ENCODE measurements at regions not wholly inside any gene's neighbourhood (a gene's known extent, or its start where the extent isn't known, plus 50 kb on each side); places are given as distances from the start of the nearest gene placed in this dataset.

- TF ChIP-seq CTCF (IDR thresholded peaks at IDR 0.05; ENCODE audit: low read depth, low read length, missing input control) (no peak), GABPA (IDR thresholded peaks at IDR 0.05 in 1 of 2, conservative IDR thresholded peaks at IDR 0.05 in 1 of 2) (no peak), REST (IDR thresholded peaks at IDR 0.05) (no peak), JUND (IDR thresholded peaks at IDR 0.05) (no peak), ATF3 (IDR thresholded peaks at IDR 0.05) (no peak)
Observed at GRCh38 chr18:8458546-8459215, 150.6 kb upstream of the RAB12 start.

Measured in liver (tissue), 3 donors.